ENCODE measurements at regions not wholly inside any gene's neighbourhood (a gene's known extent, or its start where the extent isn't known, plus 50 kb on each side); places are given as distances from the start of the nearest gene placed in this dataset.

DNA sequence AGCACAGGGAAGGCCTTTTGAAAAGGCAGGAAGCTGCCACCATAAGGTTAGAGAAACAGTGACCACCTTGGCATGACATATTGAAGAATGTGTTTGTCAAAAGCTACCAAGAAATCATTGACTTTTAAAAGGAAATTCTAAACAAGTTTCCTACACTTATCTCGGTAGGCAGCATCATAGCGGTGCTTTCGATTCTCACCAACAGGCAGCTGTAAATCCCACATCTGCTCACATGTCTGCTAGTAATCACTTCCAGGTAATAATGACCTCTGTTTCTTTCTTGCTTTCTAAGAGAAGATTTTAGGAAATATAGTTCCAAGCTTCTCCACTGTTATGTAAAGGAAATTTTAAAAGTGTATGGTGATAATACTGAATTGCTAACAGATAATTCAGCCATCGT lies 821.1 kb upstream of the FOXG1 start:
- Histone ChIP-seq H3K4me1 (ENCODE audit: insufficient read depth) (no peaks in the 10 kb centered on the region), H3K36me3 (ENCODE audit: insufficient read depth) (no peaks in the 10 kb centered on the region), H3K27ac (ENCODE audit: low read depth) (no peak overlapping the region), H3K4me3 (ENCODE audit: low read depth, low read length) (no peak overlapping the region)
- DNase-seq (ENCODE audit: extremely low spot score) = no peak
- 74% methylated on average over 4 of the region's 4 CpGs for WGBS

DNA sequence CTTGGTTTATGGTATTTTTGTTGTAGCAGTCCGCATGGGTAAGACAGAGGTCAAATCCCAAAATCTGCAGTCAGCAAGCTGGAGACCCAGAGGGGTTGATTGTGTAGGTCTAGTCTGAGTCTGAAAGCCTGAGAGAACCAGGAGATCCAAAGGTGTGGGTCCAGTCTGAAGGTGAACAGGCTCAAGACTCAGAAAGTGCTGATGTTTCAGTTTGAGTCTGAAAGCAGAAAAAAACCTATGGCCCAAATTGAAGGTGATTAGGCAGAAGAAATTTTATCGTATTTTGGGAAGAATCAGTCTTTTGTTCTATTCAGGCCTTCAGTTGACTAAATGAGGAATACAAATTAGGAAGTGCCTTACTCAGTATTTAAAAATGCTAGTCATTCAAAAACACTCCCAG lies 807.8 kb upstream of the FOXG1 start:
- 81% methylated on average over 2 of the region's 2 CpGs for WGBS
- Histone ChIP-seq H3K27ac (ENCODE audit: low read depth) (no peak overlapping the region), H3K4me3 (ENCODE audit: low read depth, low read length) (no peak overlapping the region), H3K4me1 (ENCODE audit: insufficient read depth) (no peaks in the 10 kb centered on the region), H3K36me3 (ENCODE audit: insufficient read depth) (no peaks in the 10 kb centered on the region)
- DNase-seq (ENCODE audit: extremely low spot score) = no peak

DNA sequence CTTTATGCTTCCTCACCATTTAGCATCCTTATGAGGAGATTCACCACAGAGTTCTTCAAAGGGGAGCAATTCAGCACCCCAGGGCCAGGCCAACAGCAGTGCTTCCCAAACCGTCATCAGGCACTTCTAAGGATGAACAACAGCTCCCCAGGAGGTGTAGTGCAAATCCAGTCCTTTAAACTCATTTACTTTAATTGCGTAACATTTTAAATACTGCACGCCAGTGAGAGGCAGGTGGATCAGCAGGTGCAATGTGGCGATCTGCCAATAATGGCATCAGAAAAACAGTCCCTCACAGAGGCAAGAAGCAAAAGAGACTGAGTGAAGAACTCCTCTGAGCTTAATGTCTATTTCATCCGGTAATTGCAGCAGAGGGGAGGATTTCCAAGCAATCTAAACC lies 770.9 kb upstream of the FOXG1 start:
- no peak overlapping the region for H3K27ac ChIP-seq (ENCODE audit: low read depth)
- H3K36me3 ChIP-seq (ENCODE audit: insufficient read depth) = no peaks in the 10 kb centered on the region
- no peak overlapping the region for H3K4me3 ChIP-seq (ENCODE audit: low read depth, low read length)
- WGBS = 52% methylated on average over 5 of the region's 5 CpGs
- no peak for DNase-seq (ENCODE audit: extremely low spot score)
- H3K4me1 ChIP-seq (ENCODE audit: insufficient read depth) = no peaks in the 10 kb centered on the region

DNA sequence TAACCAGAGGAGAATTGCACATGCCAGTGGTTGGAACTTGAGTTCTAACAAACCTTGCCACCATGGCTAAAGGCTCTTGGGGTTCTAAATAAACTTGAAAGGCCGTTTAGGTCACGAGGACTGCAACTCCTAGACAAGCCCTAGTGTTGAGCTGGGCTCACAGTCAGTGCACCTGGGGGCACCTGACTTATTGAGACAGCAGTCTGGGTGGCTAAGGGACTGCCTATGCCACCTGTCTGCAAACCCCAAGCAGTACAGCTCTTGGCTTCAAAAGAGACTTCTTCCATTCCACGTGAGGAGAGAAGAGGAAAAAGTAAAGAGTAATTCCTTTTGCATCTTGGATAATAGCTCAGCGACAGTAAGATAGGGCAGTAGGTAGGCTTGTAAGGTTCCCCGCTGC lies 765.6 kb upstream of the FOXG1 start:
- Histone ChIP-seq H3K4me3 (ENCODE audit: low read depth, low read length) (no peak overlapping the region), H3K4me1 (ENCODE audit: insufficient read depth) (no peaks in the 10 kb centered on the region), H3K36me3 (ENCODE audit: insufficient read depth) (no peaks in the 10 kb centered on the region), H3K27ac (ENCODE audit: low read depth) (no peak overlapping the region)
- no peak for DNase-seq (ENCODE audit: extremely low spot score)
- 78% methylated on average over 5 of the region's 5 CpGs for WGBS

DNA sequence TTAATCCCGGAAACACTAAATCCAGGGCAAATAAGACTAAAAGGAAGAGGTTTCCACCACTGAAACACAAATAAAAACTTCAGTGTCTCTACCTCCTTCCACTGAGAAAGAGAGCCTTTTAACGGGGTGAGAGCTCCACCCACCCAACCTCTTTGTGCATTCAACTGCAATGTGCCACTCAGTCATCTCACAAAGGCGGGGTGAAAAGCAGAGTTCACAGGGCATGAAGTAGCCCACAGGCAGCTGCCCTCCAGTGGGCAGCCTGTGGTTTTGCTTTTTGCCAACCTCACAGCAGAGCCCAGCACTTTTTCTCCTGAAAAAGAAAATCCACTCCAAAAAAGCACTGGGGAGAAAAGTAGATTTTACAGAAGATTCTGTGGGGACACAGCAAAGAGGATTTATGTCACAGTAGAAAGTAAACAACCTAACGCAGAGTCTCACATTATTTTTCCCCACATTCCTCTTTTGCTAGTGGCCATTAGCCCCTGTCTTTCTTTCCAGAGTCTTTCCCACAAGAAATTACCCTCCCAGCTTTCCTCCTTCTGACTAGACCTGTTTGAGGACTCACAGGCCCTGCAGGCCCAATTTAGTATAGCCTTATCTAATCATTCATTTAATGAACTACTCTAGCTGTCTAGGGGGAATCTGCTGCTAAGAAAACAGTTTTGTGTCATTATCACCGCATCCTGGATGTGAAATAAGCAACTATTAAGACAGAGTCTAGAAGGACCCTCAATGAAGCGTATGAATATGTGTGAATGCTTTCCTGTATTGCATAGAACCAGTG lies 753.8 kb upstream of the FOXG1 start:
- Histone ChIP-seq H3K36me3 (ENCODE audit: insufficient read depth) (no peaks in the 10 kb centered on the region), H3K27ac (ENCODE audit: low read depth) (no peak overlapping the region), H3K4me3 (ENCODE audit: low read depth, low read length) (no peak overlapping the region), H3K4me1 (ENCODE audit: insufficient read depth) (no peaks in the 10 kb centered on the region)
- 62% methylated on average over 6 of the region's 6 CpGs for WGBS
- no peak for DNase-seq (ENCODE audit: extremely low spot score)

DNA sequence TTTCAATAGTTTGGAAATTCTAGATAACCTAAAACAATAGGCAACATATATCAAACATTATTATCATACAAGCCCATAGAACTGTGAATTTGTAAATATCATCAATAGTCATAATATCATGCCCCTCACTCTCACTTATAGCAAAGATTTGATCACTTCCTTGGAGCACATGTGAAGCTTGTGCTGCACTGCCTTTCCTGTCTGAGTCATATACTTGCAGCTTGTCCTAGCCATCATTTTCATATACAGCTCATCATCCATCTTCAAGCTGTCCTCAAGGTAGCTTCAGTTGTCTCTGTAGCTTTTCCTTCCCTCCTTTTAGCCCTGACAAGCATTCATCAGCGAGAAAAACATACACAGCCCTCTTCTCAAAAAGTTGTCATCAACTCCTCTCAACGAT lies 746.5 kb upstream of the FOXG1 start:
- no peak overlapping the region for H3K4me3 ChIP-seq (ENCODE audit: low read depth, low read length)
- WGBS = 79% methylated on average over 2 of the region's 2 CpGs
- no peaks in the 10 kb centered on the region for H3K36me3 ChIP-seq (ENCODE audit: insufficient read depth)
- H3K4me1 ChIP-seq (ENCODE audit: insufficient read depth) = no peaks in the 10 kb centered on the region
- no peak for DNase-seq (ENCODE audit: extremely low spot score)
- no peak overlapping the region for H3K27ac ChIP-seq (ENCODE audit: low read depth)

DNA sequence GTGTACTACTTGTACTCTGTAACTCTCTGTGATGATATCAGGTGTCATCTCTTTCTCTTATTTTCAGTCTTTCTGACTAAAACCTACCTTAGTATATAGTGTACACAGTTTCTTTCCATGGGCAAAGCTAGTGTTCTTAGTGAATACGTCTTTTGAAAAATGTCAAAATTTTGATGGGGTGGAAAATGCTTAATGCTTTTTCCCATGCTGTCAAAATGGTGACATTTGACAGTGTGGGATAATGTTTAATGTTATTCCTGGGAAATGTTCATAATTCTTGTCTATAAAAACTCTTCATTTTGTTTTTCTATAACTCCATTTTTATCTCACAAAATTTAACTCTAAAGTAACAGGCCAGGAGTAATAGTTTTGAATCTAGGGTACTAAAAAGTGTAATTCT lies 742.7 kb upstream of the FOXG1 start:
- WGBS = 81% methylated on average over 1 of the region's 1 CpG
- no peak overlapping the region for H3K27ac ChIP-seq (ENCODE audit: low read depth)

DNA sequence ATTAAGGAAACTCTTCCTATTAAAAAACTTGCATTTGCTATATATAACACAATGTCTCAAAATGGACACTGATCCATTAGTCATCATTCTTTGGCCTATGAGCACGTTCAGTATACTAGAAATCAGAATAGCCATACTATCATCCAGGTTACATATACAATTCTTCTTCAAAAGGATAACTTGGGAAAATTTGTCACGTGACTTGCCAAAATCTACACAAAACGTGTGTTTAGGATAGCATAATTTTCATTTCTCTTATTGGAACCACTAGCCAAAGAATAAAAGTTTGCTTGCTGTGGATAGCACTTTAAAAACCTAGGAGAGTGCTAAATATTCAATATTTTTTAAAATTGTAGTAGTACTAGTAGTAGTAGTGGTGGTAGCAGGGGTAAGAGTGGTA lies 714.3 kb upstream of the FOXG1 start:
- H3K27ac ChIP-seq (ENCODE audit: low read depth) = no peak overlapping the region
- H3K4me3 ChIP-seq (ENCODE audit: low read depth, low read length) = no peak overlapping the region
- H3K4me1 ChIP-seq (ENCODE audit: insufficient read depth) = no peaks in the 10 kb centered on the region
- DNase-seq (ENCODE audit: extremely low spot score) = no peak
- 77% methylated on average over 3 of the region's 3 CpGs for WGBS
- H3K36me3 ChIP-seq (ENCODE audit: insufficient read depth) = no peaks in the 10 kb centered on the region

More for the DNA sequence above, 742.7 kb upstream of the FOXG1 start:
- Histone ChIP-seq H3K36me3 (ENCODE audit: insufficient read depth) (no peaks in the 10 kb centered on the region), H3K4me3 (ENCODE audit: low read depth, low read length) (no peak overlapping the region), H3K4me1 (ENCODE audit: insufficient read depth) (no peaks in the 10 kb centered on the region)
- no peak for DNase-seq (ENCODE audit: extremely low spot score)

DNA sequence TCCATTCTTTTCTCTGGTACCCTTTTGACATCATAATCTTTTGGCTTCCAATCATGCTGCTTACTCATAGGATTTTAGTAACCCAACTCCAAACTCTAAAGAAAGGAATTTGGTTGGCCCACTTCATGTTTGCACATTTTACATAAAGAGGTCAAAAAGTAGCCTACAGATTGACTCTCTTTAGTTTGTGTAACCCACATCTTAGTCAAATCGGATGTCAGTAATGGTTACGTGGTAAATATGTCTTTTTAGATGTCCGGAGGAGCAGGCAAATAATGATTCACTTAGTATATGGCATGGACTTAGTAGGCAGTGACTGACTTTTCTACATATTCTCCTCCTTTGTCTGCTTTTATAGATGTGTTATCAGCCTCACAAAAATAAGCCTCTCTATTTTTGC lies 711.6 kb upstream of the FOXG1 start:
- Histone ChIP-seq H3K4me1 (ENCODE audit: insufficient read depth) (no peaks in the 10 kb centered on the region), H3K4me3 (ENCODE audit: low read depth, low read length) (no peak overlapping the region), H3K36me3 (ENCODE audit: insufficient read depth) (no peaks in the 10 kb centered on the region), H3K27ac (ENCODE audit: low read depth) (no peak overlapping the region)
- no peak for DNase-seq (ENCODE audit: extremely low spot score)
- WGBS = 88% methylated on average over 3 of the region's 3 CpGs

DNA sequence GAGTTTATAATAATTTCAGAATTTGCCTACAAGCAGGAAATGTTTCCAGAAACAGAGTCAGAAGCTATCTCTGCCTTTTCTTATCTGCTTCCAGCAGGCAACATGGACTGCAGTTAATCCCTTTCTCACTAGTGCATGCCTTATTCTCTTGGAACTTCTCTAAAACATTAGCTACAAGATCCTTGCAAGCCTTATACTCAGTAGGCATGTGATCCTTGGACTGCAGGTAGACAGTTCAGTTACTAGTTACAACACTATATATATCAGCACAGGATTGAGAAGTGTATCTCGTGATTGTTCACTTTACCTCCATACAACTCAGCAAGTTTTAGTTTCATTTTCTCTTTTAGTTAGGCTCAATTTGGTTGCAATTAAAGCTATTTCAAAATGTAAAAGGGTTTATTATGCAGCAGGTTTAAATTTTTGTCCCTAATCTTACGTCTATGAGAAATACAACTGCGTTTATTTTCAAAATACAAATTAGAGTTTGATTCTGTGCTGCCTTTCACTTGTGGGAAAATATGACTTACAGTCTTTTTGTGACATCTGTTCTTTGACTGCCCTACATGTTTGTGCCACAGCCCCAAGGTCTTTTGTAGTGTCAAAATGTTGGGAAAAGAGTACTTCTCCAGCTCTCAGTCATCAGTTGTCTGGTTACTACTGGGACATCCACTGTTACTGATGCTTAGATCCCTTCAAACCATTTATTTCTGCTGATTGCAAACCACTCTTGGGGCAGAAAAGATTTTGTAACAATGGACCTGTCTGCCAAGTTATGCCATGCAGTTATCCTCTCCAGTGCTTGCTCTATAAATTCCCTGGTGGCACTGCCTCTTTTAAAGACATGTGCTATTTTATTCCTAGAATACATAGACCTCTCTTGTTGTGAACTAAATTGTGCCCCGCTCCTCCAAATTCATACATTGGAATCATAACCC lies 709.0 kb upstream of the FOXG1 start:
- Histone ChIP-seq H3K4me1 (ENCODE audit: insufficient read depth) (no peaks in the 10 kb centered on the region), H3K4me3 (ENCODE audit: low read depth, low read length) (peak overlapping the region; percentile 18), H3K36me3 (ENCODE audit: insufficient read depth) (no peaks in the 10 kb centered on the region), H3K27ac (ENCODE audit: low read depth) (no peak overlapping the region)
- DNase-seq (ENCODE audit: extremely low spot score) = no peak
- WGBS = 69% methylated on average over 4 of the region's 4 CpGs

DNA sequence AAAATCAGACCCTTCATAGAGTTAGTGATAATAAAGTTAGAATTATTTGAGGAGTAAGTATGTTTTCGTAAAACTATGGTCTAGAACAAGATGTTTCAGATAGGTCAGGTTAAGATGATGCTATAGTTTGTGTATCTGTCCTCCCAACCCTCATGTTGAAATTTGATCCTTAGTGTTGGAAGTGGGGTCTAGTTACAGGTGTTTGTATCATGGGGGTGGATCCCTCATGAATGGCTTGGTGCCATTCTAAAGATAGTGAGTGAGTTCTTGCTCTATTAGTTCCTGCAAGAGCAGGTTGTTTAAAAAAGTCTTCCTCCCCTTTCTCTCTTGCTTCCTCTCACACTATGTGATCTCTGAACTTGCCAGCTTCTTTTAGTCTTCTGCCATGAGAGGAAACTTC lies 707.3 kb upstream of the FOXG1 start:
- no peak overlapping the region for H3K27ac ChIP-seq (ENCODE audit: low read depth)
- no peak for DNase-seq (ENCODE audit: extremely low spot score)
- 80% methylated on average over 1 of the region's 1 CpG for WGBS
- H3K36me3 ChIP-seq (ENCODE audit: insufficient read depth) = no peaks in the 10 kb centered on the region
- no peaks in the 10 kb centered on the region for H3K4me1 ChIP-seq (ENCODE audit: insufficient read depth)
- no peak overlapping the region for H3K4me3 ChIP-seq (ENCODE audit: low read depth, low read length)

DNA sequence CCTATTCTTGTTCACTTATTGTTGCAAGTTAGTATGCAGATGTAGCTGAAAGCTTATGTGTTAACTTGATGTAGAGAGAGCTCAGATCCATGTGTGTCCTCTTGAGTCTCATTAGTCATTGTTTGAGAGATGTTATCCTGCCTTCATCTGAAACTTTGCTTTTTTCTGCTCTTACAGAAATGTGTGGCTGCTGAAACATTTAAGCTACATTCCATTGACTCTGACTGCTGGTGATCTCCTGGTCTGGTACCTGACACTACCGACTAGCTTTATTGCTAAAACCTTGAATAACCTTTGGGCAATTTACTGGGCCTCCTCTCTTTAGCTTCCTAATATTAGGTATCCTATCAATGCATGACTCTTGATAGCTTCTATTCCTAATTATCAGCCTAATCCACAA lies 705.6 kb upstream of the FOXG1 start:
- 67% methylated on average over 1 of the region's 1 CpG for WGBS
- no peak overlapping the region for H3K4me3 ChIP-seq (ENCODE audit: low read depth, low read length)
- DNase-seq (ENCODE audit: extremely low spot score) = no peak
- H3K36me3 ChIP-seq (ENCODE audit: insufficient read depth) = no peaks in the 10 kb centered on the region
- no peak overlapping the region for H3K27ac ChIP-seq (ENCODE audit: low read depth)
- H3K4me1 ChIP-seq (ENCODE audit: insufficient read depth) = no peaks in the 10 kb centered on the region

DNA sequence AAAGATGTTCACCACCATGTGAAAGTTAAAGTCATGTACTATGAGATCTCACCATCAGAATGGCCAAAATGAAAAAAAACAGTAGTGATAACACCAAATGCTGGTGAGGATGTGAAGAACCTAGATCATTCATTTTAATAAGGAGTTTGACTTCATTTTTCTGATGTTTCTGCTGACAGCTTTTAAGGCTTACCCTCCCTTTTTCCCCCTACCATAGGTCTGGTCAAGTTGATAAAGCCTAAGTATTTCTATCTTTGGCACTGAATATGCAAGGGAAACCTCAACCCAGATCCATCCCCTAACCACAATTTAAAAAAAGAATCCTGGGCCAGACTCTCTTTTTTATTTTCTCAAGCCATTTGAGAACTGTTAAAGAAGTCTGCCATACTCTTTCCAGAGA lies 689.6 kb upstream of the FOXG1 start:
- no peaks in the 10 kb centered on the region for H3K36me3 ChIP-seq (ENCODE audit: insufficient read depth)
- H3K27ac ChIP-seq (ENCODE audit: low read depth) = no peak overlapping the region
- no peak for DNase-seq (ENCODE audit: extremely low spot score)
- H3K4me1 ChIP-seq (ENCODE audit: insufficient read depth) = no peaks in the 10 kb centered on the region
- no peak overlapping the region for H3K4me3 ChIP-seq (ENCODE audit: low read depth, low read length)

DNA sequence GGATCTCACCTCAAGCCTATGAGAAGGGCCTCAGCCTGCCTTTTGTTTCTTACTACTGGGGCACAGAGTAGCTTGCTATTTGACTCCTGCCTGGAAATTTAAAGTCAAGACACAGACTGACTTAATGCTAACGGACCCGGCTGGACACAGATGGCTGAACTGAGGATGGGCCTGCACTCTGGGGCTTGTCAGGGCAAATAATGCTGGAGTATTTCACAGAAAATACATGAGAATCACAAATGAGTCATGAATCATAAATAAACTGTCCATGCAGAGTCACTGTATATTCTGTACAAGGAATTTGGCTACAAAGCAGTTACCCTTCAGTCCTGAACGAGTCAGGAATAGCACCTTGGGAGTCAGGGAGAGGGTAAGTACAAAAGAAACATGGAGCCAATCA lies 683.2 kb upstream of the FOXG1 start:
- WGBS = 42% methylated on average over 3 of the region's 3 CpGs

More for the DNA sequence above, 683.2 kb upstream of the FOXG1 start:
- Histone ChIP-seq H3K36me3 (ENCODE audit: insufficient read depth) (no peaks in the 10 kb centered on the region), H3K4me3 (ENCODE audit: low read depth, low read length) (no peak overlapping the region), H3K27ac (ENCODE audit: low read depth) (no peak overlapping the region), H3K4me1 (ENCODE audit: insufficient read depth) (no peaks in the 10 kb centered on the region)
- DNase-seq (ENCODE audit: extremely low spot score) = no peak

Data from urinary bladder (tissue), 3 donors.